ENCODE measurements at regions not wholly inside any gene's neighbourhood (a gene's known extent, or its start where the extent isn't known, plus 50 kb on each side); places are given as distances from the start of the nearest gene placed in this dataset.

GRCh38 chr5:102579379-102579778 is 80.6 kb upstream of the SLCO6A1 start:
- TF ChIP-seq CTCF (optimal IDR thresholded peaks at IDR 0.05 in 1 of 3, IDR thresholded peaks at IDR 0.05 in 1 of 3, conservative IDR thresholded peaks at IDR 0.05 in 1 of 3; ENCODE audit: extremely low read depth in 1 of 3, insufficient read depth in 2 of 3, low read length in 3 of 3) (no peak), EZH2 (IDR thresholded peaks at IDR 0.05; ENCODE audit: low read length) (no peak)
